ENCODE measurements at regions not wholly inside any gene's neighbourhood (a gene's known extent, or its start where the extent isn't known, plus 50 kb on each side); places are given as distances from the start of the nearest gene placed in this dataset.

- Histone ChIP-seq H3K4me3 (ENCODE audit: low read length) (no peak overlapping the region), H4K20me1 (ENCODE audit: control insufficient read depth, insufficient read depth, low read depth, low read length) (no peaks in the 10 kb centered on the region), H3F3A (ENCODE audit: control insufficient read depth, insufficient read depth) (no peaks in the 10 kb centered on the region), H3K4me1 (ENCODE audit: control insufficient read depth, low read length) (peaks cover 5% of the 10 kb centered on the region), H3K9me3 (ENCODE audit: control insufficient read depth, insufficient read depth, low read length) (no peaks in the 10 kb centered on the region), H3K79me2 (ENCODE audit: control insufficient read depth, low read length) (no peaks in the 10 kb centered on the region), H3K9me2 (replicated peaks; ENCODE audit: control insufficient read depth, low read length) (no peaks in the 10 kb centered on the region), H3K27me3 (ENCODE audit: control insufficient read depth, low read length) (no peaks in the 10 kb centered on the region), H3K27ac (ENCODE audit: low read depth, low read length) (no peak overlapping the region), H3K4me2 (ENCODE audit: low read length) (no peak overlapping the region), H3K36me3 (ENCODE audit: control insufficient read depth, low read length) (no peaks in the 10 kb centered on the region)
- TF ChIP-seq, protein P1, sequence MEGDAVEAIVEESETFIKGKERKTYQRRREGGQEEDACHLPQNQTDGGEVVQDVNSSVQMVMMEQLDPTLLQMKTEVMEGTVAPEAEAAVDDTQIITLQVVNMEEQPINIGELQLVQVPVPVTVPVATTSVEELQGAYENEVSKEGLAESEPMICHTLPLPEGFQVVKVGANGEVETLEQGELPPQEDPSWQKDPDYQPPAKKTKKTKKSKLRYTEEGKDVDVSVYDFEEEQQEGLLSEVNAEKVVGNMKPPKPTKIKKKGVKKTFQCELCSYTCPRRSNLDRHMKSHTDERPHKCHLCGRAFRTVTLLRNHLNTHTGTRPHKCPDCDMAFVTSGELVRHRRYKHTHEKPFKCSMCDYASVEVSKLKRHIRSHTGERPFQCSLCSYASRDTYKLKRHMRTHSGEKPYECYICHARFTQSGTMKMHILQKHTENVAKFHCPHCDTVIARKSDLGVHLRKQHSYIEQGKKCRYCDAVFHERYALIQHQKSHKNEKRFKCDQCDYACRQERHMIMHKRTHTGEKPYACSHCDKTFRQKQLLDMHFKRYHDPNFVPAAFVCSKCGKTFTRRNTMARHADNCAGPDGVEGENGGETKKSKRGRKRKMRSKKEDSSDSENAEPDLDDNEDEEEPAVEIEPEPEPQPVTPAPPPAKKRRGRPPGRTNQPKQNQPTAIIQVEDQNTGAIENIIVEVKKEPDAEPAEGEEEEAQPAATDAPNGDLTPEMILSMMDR (IDR thresholded peaks at IDR 0.05; ENCODE audit: low read depth, low read length, poor library complexity, severe bottlenecking), result no peak
- no peak for TF ChIP-seq EZH2phosphoT487 (IDR thresholded peaks at IDR 0.05; ENCODE audit: borderline replicate concordance, low read length)
Observed at GRCh38 chr5:87069974-87070608, 197.6 kb upstream of the RASA1 start.

DNA sequence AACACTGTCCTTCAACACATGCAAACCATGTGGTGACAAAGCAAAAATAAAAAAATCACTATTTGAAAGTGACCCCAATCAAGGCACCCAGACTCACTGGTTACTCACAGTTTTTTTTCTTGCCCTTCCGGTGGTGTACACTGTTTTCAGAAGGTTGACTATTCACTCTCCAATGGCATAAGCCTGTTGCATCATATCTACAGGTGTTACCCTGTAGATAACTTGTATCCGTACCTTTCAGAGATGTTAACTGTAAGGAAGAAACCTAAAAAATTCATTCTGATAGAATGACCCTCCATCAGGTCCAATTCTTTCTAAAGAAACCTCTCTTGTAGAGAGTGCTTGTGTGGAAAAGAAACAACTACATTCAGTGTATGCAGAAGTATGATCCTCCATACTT is 193.6 kb upstream of the RASA1 start:
- TF ChIP-seq, protein P1 (IDR thresholded peaks at IDR 0.05; ENCODE audit: low read depth, low read length, poor library complexity, severe bottlenecking), result no peak
- no peak for TF ChIP-seq EZH2phosphoT487 (IDR thresholded peaks at IDR 0.05; ENCODE audit: borderline replicate concordance, low read length)
- Histone ChIP-seq H3F3A (ENCODE audit: control insufficient read depth, insufficient read depth) (0 out of 2 replicates have a peak, but pooled peaks cover 2% of the 10 kb centered on the region), H3K4me2 (ENCODE audit: low read length) (no peak overlapping the region), H3K36me3 (ENCODE audit: control insufficient read depth, low read length) (no peaks in the 10 kb centered on the region), H3K4me3 (ENCODE audit: low read length) (no peak overlapping the region), H3K27ac (ENCODE audit: low read depth, low read length) (no peak overlapping the region), H3K4me1 (ENCODE audit: control insufficient read depth, low read length) (peaks cover 13% of the 10 kb centered on the region), H4K20me1 (ENCODE audit: control insufficient read depth, insufficient read depth, low read depth, low read length) (no peaks in the 10 kb centered on the region), H3K9me3 (ENCODE audit: control insufficient read depth, insufficient read depth, low read length) (no peaks in the 10 kb centered on the region), H3K9me2 (replicated peaks; ENCODE audit: control insufficient read depth, low read length) (no peaks in the 10 kb centered on the region), H3K27me3 (ENCODE audit: control insufficient read depth, low read length) (no peaks in the 10 kb centered on the region), H3K79me2 (ENCODE audit: control insufficient read depth, low read length) (no peaks in the 10 kb centered on the region)

GRCh38 chr5:87074934-87075541 is 192.6 kb upstream of the RASA1 start:
- Histone ChIP-seq H3K27me3 (ENCODE audit: control insufficient read depth, low read length) (no peaks in the 10 kb centered on the region), H3K27ac (ENCODE audit: low read depth, low read length) (no peak overlapping the region), H3K9me2 (replicated peaks; ENCODE audit: control insufficient read depth, low read length) (no peaks in the 10 kb centered on the region), H3K36me3 (ENCODE audit: control insufficient read depth, low read length) (no peaks in the 10 kb centered on the region), H3K79me2 (ENCODE audit: control insufficient read depth, low read length) (no peaks in the 10 kb centered on the region), H3F3A (ENCODE audit: control insufficient read depth, insufficient read depth) (0 out of 2 replicates have a peak, but pooled peaks cover 2% of the 10 kb centered on the region), H4K20me1 (ENCODE audit: control insufficient read depth, insufficient read depth, low read depth, low read length) (no peaks in the 10 kb centered on the region), H3K4me3 (ENCODE audit: low read length) (no peak overlapping the region), H3K4me2 (ENCODE audit: low read length) (peak overlapping the region; percentile 35), H3K9me3 (ENCODE audit: control insufficient read depth, insufficient read depth, low read length) (no peaks in the 10 kb centered on the region), H3K4me1 (ENCODE audit: control insufficient read depth, low read length) (peaks cover 23% of the 10 kb centered on the region)
- TF ChIP-seq, protein P1 (IDR thresholded peaks at IDR 0.05; ENCODE audit: low read depth, low read length, poor library complexity, severe bottlenecking), result no peak
- no peak for TF ChIP-seq EZH2phosphoT487 (IDR thresholded peaks at IDR 0.05; ENCODE audit: borderline replicate concordance, low read length)
